Endothelial cell of umbilical vein (primary cell): ENCODE measurements at regions not wholly inside any gene's neighbourhood (a gene's known extent, or its start where the extent isn't known, plus 50 kb on each side); places are given as distances from the start of the nearest gene placed in this dataset.

Experiments
- BruUV-seq: library from RNA; stranded (reverse); fragments of 400-500 nt; replicated peaks from 2 replicates; lab custom pipeline; 2021; lab: Mats Ljungman, UMichigan
- CTCF ChIA-PET: fragments of 300-600, 350-600 bp; sonication (Branson Sonifier 250); formaldehyde crosslinking; loops from one replicate; lab custom pipeline; 2021; ENCODE audit warnings: antibody characterized with exemption, inconsistent platforms; lab: Charles Lee
- POLR2A ChIA-PET: fragments of 300-600, 350-600 bp; sonication (Branson Sonifier 250); formaldehyde crosslinking; loops from one replicate; lab custom pipeline; 2021; ENCODE audit warnings: antibody characterized with exemption, inconsistent platforms; lab: Charles Lee
- DNase-seq: peaks from one replicate; pipeline ENCODE4 v3.0.0-alpha.2; 2011; ENCODE audit warnings: low read depth, low spot score
- FAIRE-seq: peaks from 2 replicates; lab custom pipeline; 2011; peaks lifted over from hg19 to GRCh38; lab: Jason Lieb, UNC
- H2AFZ ChIP-seq: 2 replicates; pipeline ENCODE4 v1.6.0; 2012; ENCODE audit warnings: low read depth, low read length, control low read depth, inconsistent platforms
- H3K27ac ChIP-seq: 2 replicates; pipeline ENCODE4 v1.5.1; 2011; ENCODE audit warnings: low read depth, mild to moderate bottlenecking, control low read depth, low read length, moderate library complexity; ENCODE audit not compliant: insufficient read depth
- H3K27me3 ChIP-seq, 2 experiments: 2 replicates each; pipeline versions ENCODE4 v1.6.0 to v1.6.1; 2011; ENCODE audit warnings: low read length in 2 of 2, mixed read lengths in 1 of 2; ENCODE audit not compliant: control insufficient read depth in 2 of 2, insufficient read depth in 2 of 2
- H3K36me3 ChIP-seq, 2 experiments: 2 replicates in 1 of 2; 3 replicates in 1 of 2; pipeline ENCODE4 v1.5.1; 2011; ENCODE audit warnings: low read length in 2 of 2, mild to moderate bottlenecking in 1 of 2, moderate library complexity in 1 of 2; ENCODE audit not compliant: control insufficient read depth in 2 of 2, insufficient read depth in 2 of 2; ENCODE audit errors: extremely low read depth in 1 of 2
- H3K4me1 ChIP-seq: 3 replicates; pipeline ENCODE4 v1.5.1; 2011; ENCODE audit warnings: mild to moderate bottlenecking, low read length; ENCODE audit not compliant: control insufficient read depth, insufficient read depth; ENCODE audit errors: extremely low read depth
- H3K4me2 ChIP-seq: 2 replicates; pipeline ENCODE4 v1.6.1; 2011; ENCODE audit warnings: low read length, control low read depth, mixed read lengths; ENCODE audit not compliant: insufficient read depth
- H3K4me3 ChIP-seq, 3 experiments: fragments of 200-600 bp in 1 of 3; sonication (generic), shearing (Covaris generic) in 1 of 3; replicated peaks in 1 of 3; 2 replicates each; pipeline ENCODE4 v1.5.1; 2011 to 2016; ENCODE audit warnings: control low read depth in 3 of 3, low read length in 3 of 3, mild to moderate bottlenecking in 2 of 3, inconsistent platforms in 1 of 3, low read depth in 1 of 3, moderate library complexity in 1 of 3; ENCODE audit not compliant: insufficient read depth in 1 of 3
- H3K79me2 ChIP-seq: 2 replicates; pipeline ENCODE4 v1.6.0; 2012; ENCODE audit warnings: low read length, inconsistent platforms; ENCODE audit not compliant: control insufficient read depth, insufficient read depth
- H3K9ac ChIP-seq: replicated peaks from 2 replicates; pipeline ENCODE3; 2011; ENCODE audit warnings: low read length, control low read depth; ENCODE audit not compliant: insufficient read depth; ENCODE audit errors: extremely low read depth
- H3K9me1 ChIP-seq: replicated peaks from 3 replicates; pipeline ENCODE4 v1.6.0; 2011; ENCODE audit warnings: mild to moderate bottlenecking, low read length; ENCODE audit not compliant: control insufficient read depth, insufficient read depth; ENCODE audit errors: extremely low read depth
- H3K9me3 ChIP-seq: replicated peaks from 2 replicates; pipeline ENCODE4 v1.5.1; 2012; ENCODE audit warnings: low read length, inconsistent platforms; ENCODE audit not compliant: control insufficient read depth, insufficient read depth
- H4K20me1 ChIP-seq: replicated peaks from 2 replicates; pipeline ENCODE3; 2011; ENCODE audit warnings: mild to moderate bottlenecking, low read length; ENCODE audit not compliant: control insufficient read depth, insufficient read depth; ENCODE audit errors: extremely low read depth
- EZH2 ChIP-seq: IDR thresholded peaks from 2 replicates; pipeline ENCODE4 v1.6.1; 2012; ENCODE audit warnings: borderline replicate concordance, low read depth, mild to moderate bottlenecking, moderate library complexity, low read length, inconsistent platforms; ENCODE audit not compliant: severe bottlenecking
- FOS ChIP-seq: IDR thresholded peaks from 2 replicates; pipeline ENCODE4 v1.6.1; 2011; ENCODE audit warnings: mild to moderate bottlenecking, low read length, moderate library complexity, borderline replicate concordance; ENCODE audit not compliant: insufficient read depth
- GATA2 ChIP-seq: IDR thresholded peaks from 2 replicates; pipeline ENCODE4 v1.7.0; 2011; ENCODE audit warnings: low read depth, mild to moderate bottlenecking, moderate library complexity, mixed read lengths, low read length; ENCODE audit not compliant: insufficient read length, insufficient read depth
- JUN ChIP-seq: IDR thresholded peaks from 2 replicates; pipeline ENCODE4 v1.6.1; 2011; ENCODE audit warnings: borderline replicate concordance, low read depth; ENCODE audit not compliant: insufficient read length, insufficient read depth
- MAX ChIP-seq: IDR thresholded peaks from 2 replicates; pipeline ENCODE4 v1.6.1; 2011; ENCODE audit not compliant: insufficient read depth, insufficient read length
- MYC ChIP-seq: IDR thresholded peaks from one replicate; pipeline ENCODE4 v1.6.1; 2011; ENCODE audit warnings: mild to moderate bottlenecking, low read depth, low read length
- POLR2A ChIP-seq: IDR thresholded peaks from 2 replicates; pipeline ENCODE4 v1.6.1; 2012; ENCODE audit warnings: low read depth, mild to moderate bottlenecking, control low read depth, low read length
- POLR2AphosphoS5 ChIP-seq: IDR thresholded peaks from 2 replicates; pipeline ENCODE4 v1.6.1; 2012; ENCODE audit warnings: low read depth, mild to moderate bottlenecking, control low read depth, low read length, moderate library complexity; ENCODE audit not compliant: insufficient read depth
- dilution Hi-C: fragments of 300-500 bp; cut with MboI; formaldehyde crosslinking; loops from one replicate; pipeline ENCODE4 v1.15.0; 2019; ENCODE audit warnings: low sequenced_read_pairs; ENCODE audit not compliant: extremely low pct_ligation_motif_present
- intact Hi-C: fragments of 100-400 bp; cut with micrococcal nuclease; formaldehyde crosslinking; loops from one replicate; pipeline ENCODE4 v1.10.0; 2022
- TF ChIP-seq, protein P1 (sequence below), 2 donors: IDR thresholded peaks; 1 replicate in 1 of 2; 2 replicates in 1 of 2; pipeline ENCODE4 v1.5.1; 2011; ENCODE audit warnings: low read length in 2 of 2, mild to moderate bottlenecking in 2 of 2, moderate library complexity in 2 of 2, control low read depth in 1 of 2, inconsistent platforms in 1 of 2, low read depth in 1 of 2; ENCODE audit not compliant: insufficient read depth in 1 of 2; ENCODE audit errors: extremely low read depth in 1 of 2

- no peak overlapping the region for H3K27ac ChIP-seq
- no peak overlapping the region for H3K4me3 ChIP-seq
- BruUV-seq: no TSS peak
- H3K9ac ChIP-seq: no peak overlapping the region
- no peaks in the 10 kb centered on the region for H3K9me1 ChIP-seq
- no peak overlapping the region for H3K4me2 ChIP-seq
- H3K79me2 ChIP-seq: no peaks in the 10 kb centered on the region
- H3K27me3 ChIP-seq: no peaks in the 10 kb centered on the region
- TF ChIP-seq EZH2 (no peak), POLR2A (no peak), MAX (no peak), FOS (no peak), MYC (no peak), JUN (no peak), GATA2 (no peak), POLR2AphosphoS5 (no peak)
- TF ChIP-seq, protein P1, sequence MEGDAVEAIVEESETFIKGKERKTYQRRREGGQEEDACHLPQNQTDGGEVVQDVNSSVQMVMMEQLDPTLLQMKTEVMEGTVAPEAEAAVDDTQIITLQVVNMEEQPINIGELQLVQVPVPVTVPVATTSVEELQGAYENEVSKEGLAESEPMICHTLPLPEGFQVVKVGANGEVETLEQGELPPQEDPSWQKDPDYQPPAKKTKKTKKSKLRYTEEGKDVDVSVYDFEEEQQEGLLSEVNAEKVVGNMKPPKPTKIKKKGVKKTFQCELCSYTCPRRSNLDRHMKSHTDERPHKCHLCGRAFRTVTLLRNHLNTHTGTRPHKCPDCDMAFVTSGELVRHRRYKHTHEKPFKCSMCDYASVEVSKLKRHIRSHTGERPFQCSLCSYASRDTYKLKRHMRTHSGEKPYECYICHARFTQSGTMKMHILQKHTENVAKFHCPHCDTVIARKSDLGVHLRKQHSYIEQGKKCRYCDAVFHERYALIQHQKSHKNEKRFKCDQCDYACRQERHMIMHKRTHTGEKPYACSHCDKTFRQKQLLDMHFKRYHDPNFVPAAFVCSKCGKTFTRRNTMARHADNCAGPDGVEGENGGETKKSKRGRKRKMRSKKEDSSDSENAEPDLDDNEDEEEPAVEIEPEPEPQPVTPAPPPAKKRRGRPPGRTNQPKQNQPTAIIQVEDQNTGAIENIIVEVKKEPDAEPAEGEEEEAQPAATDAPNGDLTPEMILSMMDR (IDR thresholded peaks at IDR 0.05; ENCODE audit: extremely low read depth in 1 of 2, insufficient read depth in 1 of 2, low read depth in 1 of 2, low read length in 2 of 2): no peak
- dilution Hi-C loops (no loop called here), intact Hi-C loops (loop anchor here (10.0 kb wide), 1 partner anchor 501 kb away; no protein-coding TSS in a partner anchor)
- FAIRE-seq: no peak
- no peaks in the 10 kb centered on the region for H3K36me3 ChIP-seq
- no peaks in the 10 kb centered on the region for H3K9me3 ChIP-seq
- no peak overlapping the region for H2AFZ ChIP-seq
- ChIA-PET CTCF (no interaction called here), POLR2A (no interaction called here)
- DNase-seq: no peak
- peaks cover 11% of the 10 kb centered on the region for H3K4me1 ChIP-seq
- H4K20me1 ChIP-seq: no peaks in the 10 kb centered on the region
Measured at GRCh38 chr18:44125446-44125845, 555.2 kb upstream of the SETBP1 start.
